Endothelial cell of umbilical vein (primary cell): ENCODE measurements at regions not wholly inside any gene's neighbourhood (a gene's known extent, or its start where the extent isn't known, plus 50 kb on each side); places are given as distances from the start of the nearest gene placed in this dataset.

Experiments used
- BruUV-seq: library from RNA; stranded (reverse); fragments of 400-500 nt; replicated peaks from 2 replicates; lab custom pipeline; 2021; lab: Mats Ljungman, UMichigan
- CTCF ChIA-PET: fragments of 300-600, 350-600 bp; sonication (Branson Sonifier 250); formaldehyde crosslinking; loops from one replicate; lab custom pipeline; 2021; ENCODE audit warnings: antibody characterized with exemption, inconsistent platforms; lab: Charles Lee
- POLR2A ChIA-PET: fragments of 300-600, 350-600 bp; sonication (Branson Sonifier 250); formaldehyde crosslinking; loops from one replicate; lab custom pipeline; 2021; ENCODE audit warnings: antibody characterized with exemption, inconsistent platforms; lab: Charles Lee
- DNase-seq: peaks from one replicate; pipeline ENCODE4 v3.0.0-alpha.2; 2011; ENCODE audit warnings: low read depth, low spot score
- FAIRE-seq: peaks from 2 replicates; lab custom pipeline; 2011; peaks lifted over from hg19 to GRCh38; lab: Jason Lieb, UNC
- H2AFZ ChIP-seq: 2 replicates; pipeline ENCODE4 v1.6.0; 2012; ENCODE audit warnings: low read depth, low read length, control low read depth, inconsistent platforms
- H3K27ac ChIP-seq: 2 replicates; pipeline ENCODE4 v1.5.1; 2011; ENCODE audit warnings: low read depth, mild to moderate bottlenecking, control low read depth, low read length, moderate library complexity; ENCODE audit not compliant: insufficient read depth
- H3K27me3 ChIP-seq, 2 experiments: 2 replicates each; pipeline versions ENCODE4 v1.6.0 to v1.6.1; 2011; ENCODE audit warnings: low read length in 2 of 2, mixed read lengths in 1 of 2; ENCODE audit not compliant: control insufficient read depth in 2 of 2, insufficient read depth in 2 of 2
- H3K36me3 ChIP-seq, 2 experiments: 2 replicates in 1 of 2; 3 replicates in 1 of 2; pipeline ENCODE4 v1.5.1; 2011; ENCODE audit warnings: low read length in 2 of 2, mild to moderate bottlenecking in 1 of 2, moderate library complexity in 1 of 2; ENCODE audit not compliant: control insufficient read depth in 2 of 2, insufficient read depth in 2 of 2; ENCODE audit errors: extremely low read depth in 1 of 2
- H3K4me1 ChIP-seq: 3 replicates; pipeline ENCODE4 v1.5.1; 2011; ENCODE audit warnings: mild to moderate bottlenecking, low read length; ENCODE audit not compliant: control insufficient read depth, insufficient read depth; ENCODE audit errors: extremely low read depth
- H3K4me2 ChIP-seq: 2 replicates; pipeline ENCODE4 v1.6.1; 2011; ENCODE audit warnings: low read length, control low read depth, mixed read lengths; ENCODE audit not compliant: insufficient read depth
- H3K4me3 ChIP-seq, 3 experiments: fragments of 200-600 bp in 1 of 3; sonication (generic), shearing (Covaris generic) in 1 of 3; replicated peaks in 1 of 3; 2 replicates each; pipeline ENCODE4 v1.5.1; 2011 to 2016; ENCODE audit warnings: control low read depth in 3 of 3, low read length in 3 of 3, mild to moderate bottlenecking in 2 of 3, inconsistent platforms in 1 of 3, low read depth in 1 of 3, moderate library complexity in 1 of 3; ENCODE audit not compliant: insufficient read depth in 1 of 3
- H3K79me2 ChIP-seq: 2 replicates; pipeline ENCODE4 v1.6.0; 2012; ENCODE audit warnings: low read length, inconsistent platforms; ENCODE audit not compliant: control insufficient read depth, insufficient read depth
- H3K9ac ChIP-seq: replicated peaks from 2 replicates; pipeline ENCODE3; 2011; ENCODE audit warnings: low read length, control low read depth; ENCODE audit not compliant: insufficient read depth; ENCODE audit errors: extremely low read depth
- H3K9me1 ChIP-seq: replicated peaks from 3 replicates; pipeline ENCODE4 v1.6.0; 2011; ENCODE audit warnings: mild to moderate bottlenecking, low read length; ENCODE audit not compliant: control insufficient read depth, insufficient read depth; ENCODE audit errors: extremely low read depth
- H3K9me3 ChIP-seq: replicated peaks from 2 replicates; pipeline ENCODE4 v1.5.1; 2012; ENCODE audit warnings: low read length, inconsistent platforms; ENCODE audit not compliant: control insufficient read depth, insufficient read depth
- H4K20me1 ChIP-seq: replicated peaks from 2 replicates; pipeline ENCODE3; 2011; ENCODE audit warnings: mild to moderate bottlenecking, low read length; ENCODE audit not compliant: control insufficient read depth, insufficient read depth; ENCODE audit errors: extremely low read depth
- CTCF ChIP-seq, 2 donors: IDR thresholded peaks; 1 replicate in 1 of 2; 2 replicates in 1 of 2; pipeline ENCODE4 v1.5.1; 2011; ENCODE audit warnings: low read length in 2 of 2, mild to moderate bottlenecking in 2 of 2, moderate library complexity in 2 of 2, control low read depth in 1 of 2, inconsistent platforms in 1 of 2, low read depth in 1 of 2; ENCODE audit not compliant: insufficient read depth in 1 of 2; ENCODE audit errors: extremely low read depth in 1 of 2
- FOS ChIP-seq: IDR thresholded peaks from 2 replicates; pipeline ENCODE4 v1.6.1; 2011; ENCODE audit warnings: mild to moderate bottlenecking, low read length, moderate library complexity, borderline replicate concordance; ENCODE audit not compliant: insufficient read depth
- JUN ChIP-seq: IDR thresholded peaks from 2 replicates; pipeline ENCODE4 v1.6.1; 2011; ENCODE audit warnings: borderline replicate concordance, low read depth; ENCODE audit not compliant: insufficient read length, insufficient read depth
- MAX ChIP-seq: IDR thresholded peaks from 2 replicates; pipeline ENCODE4 v1.6.1; 2011; ENCODE audit not compliant: insufficient read depth, insufficient read length
- MYC ChIP-seq: IDR thresholded peaks from one replicate; pipeline ENCODE4 v1.6.1; 2011; ENCODE audit warnings: mild to moderate bottlenecking, low read depth, low read length
- dilution Hi-C: fragments of 300-500 bp; cut with MboI; formaldehyde crosslinking; loops from one replicate; pipeline ENCODE4 v1.15.0; 2019; ENCODE audit warnings: low sequenced_read_pairs; ENCODE audit not compliant: extremely low pct_ligation_motif_present
- intact Hi-C: fragments of 100-400 bp; cut with micrococcal nuclease; formaldehyde crosslinking; loops from one replicate; pipeline ENCODE4 v1.10.0; 2022

GRCh38 chr6:100163035-100163434 is 169.0 kb upstream of the MCHR2 start:
- H3K4me1 ChIP-seq: no peaks in the 10 kb centered on the region
- ChIA-PET CTCF (interaction anchor here (1.2 to 1.9 kb wide), 4 partner anchors 9 to 46 kb away, joined by 3 to 6 read pairs (median 4); no protein-coding TSS in a partner anchor), POLR2A (no interaction called here)
- H3K9me1 ChIP-seq: no peaks in the 10 kb centered on the region
- no TSS peak for BruUV-seq
- no peak overlapping the region for H3K9ac ChIP-seq
- no peak overlapping the region for H2AFZ ChIP-seq
- H3K36me3 ChIP-seq: no peaks in the 10 kb centered on the region
- dilution Hi-C loops (no loop called here), intact Hi-C loops (no loop called here)
- H3K9me3 ChIP-seq: no peaks in the 10 kb centered on the region
- FAIRE-seq: no peak
- H3K27me3 ChIP-seq: peaks cover 3 to 8% of the 10 kb centered on the region in 2 experiments
- H4K20me1 ChIP-seq: no peaks in the 10 kb centered on the region
- no peaks in the 10 kb centered on the region for H3K79me2 ChIP-seq
- no peak overlapping the region for H3K4me2 ChIP-seq
- no peak overlapping the region for H3K27ac ChIP-seq
- no peak for DNase-seq
- TF ChIP-seq MAX: no peak
- no peak for TF ChIP-seq FOS
- TF ChIP-seq MYC: no peak
- no peak for TF ChIP-seq CTCF (IDR thresholded peaks at IDR 0.05; ENCODE audit: extremely low read depth in 1 of 2, insufficient read depth in 1 of 2, low read depth in 1 of 2, low read length in 2 of 2)
- TF ChIP-seq JUN: no peak
- H3K4me3 ChIP-seq: no peak overlapping the region
